Fibroblast of lung (primary cell): ENCODE measurements at regions not wholly inside any gene's neighbourhood (a gene's known extent, or its start where the extent isn't known, plus 50 kb on each side); places are given as distances from the start of the nearest gene placed in this dataset.

ENCODE experiments used
- CTCF ChIP-seq, 2 donors: IDR thresholded peaks in 1 of 2; conservative IDR thresholded peaks in 1 of 2; 1 replicate in 1 of 2; 2 replicates in 1 of 2; pipeline ENCODE4 v1.5.1; 2011 to 2012; ENCODE audit warnings: low read length in 2 of 2, control low read depth in 1 of 2, inconsistent platforms in 1 of 2, low read depth in 1 of 2, mild to moderate bottlenecking in 1 of 2
- EZH2 ChIP-seq: IDR thresholded peaks from 2 replicates; pipeline ENCODE4 v1.5.1; 2012; ENCODE audit warnings: low read length, control low read depth, mild to moderate bottlenecking; ENCODE audit errors: missing control alignments

GRCh38 chr5:173707392-173707791 is 90.9 kb upstream of the BOD1 start:
- TF ChIP-seq CTCF (conservative IDR thresholded peaks at IDR 0.05 in 1 of 2, IDR thresholded peaks at IDR 0.05 in 1 of 2; ENCODE audit: low read depth in 1 of 2, low read length in 2 of 2) (no peak), EZH2 (no peak)
